Body of pancreas (tissue), 4 donors: ENCODE measurements at regions not wholly inside any gene's neighbourhood (a gene's known extent, or its start where the extent isn't known, plus 50 kb on each side); places are given as distances from the start of the nearest gene placed in this dataset.

Experiments
- ATAC-seq: fragments of 150-250 bp; one replicate; pipeline ENCODE4 v1.9.1; 2016
- DNase-seq, 4 donors: peaks; one replicate each; pipeline ENCODE4 v3.0.0-alpha.2; 2019
- H3K27ac ChIP-seq, 4 donors: fragments of 200-600 bp; sonication (generic); 1 replicate in 3 of 4; 2 replicates in 1 of 4; pipeline versions ENCODE4 v1.5.1 to v1.6.1; 2016 to 2019; ENCODE audit warnings: mild to moderate bottlenecking in 1 of 4, mixed read lengths in 1 of 4, moderate library complexity in 1 of 4
- H3K27me3 ChIP-seq, 2 donors: fragments of 200-600 bp; sonication (generic); one replicate each; pipeline ENCODE4 v1.6.0; 2016; ENCODE audit warnings: mild to moderate bottlenecking in 1 of 2
- H3K36me3 ChIP-seq, 2 donors: fragments of 200-600 bp; sonication (generic); replicated peaks in 1 of 2; 2 replicates each; pipeline ENCODE4 v1.5.1; 2016; ENCODE audit warnings: low read depth in 2 of 2; ENCODE audit not compliant: insufficient read depth in 1 of 2
- H3K4me1 ChIP-seq: fragments of 200-600 bp; sonication (generic); one replicate; pipeline ENCODE4 v1.6.0; 2016
- H3K4me3 ChIP-seq, 2 donors: fragments of 200-600 bp; sonication (generic); 1 replicate in 1 of 2; 2 replicates in 1 of 2; pipeline ENCODE4 v1.5.1; 2016 to 2019
- H3K9me3 ChIP-seq, 3 donors: fragments of 200-600 bp; sonication (generic); 1 replicate in 2 of 3; 2 replicates in 1 of 3; pipeline ENCODE4 v1.5.1; 2016
- POLR2A ChIP-seq, 3 donors: fragments of 450-650 bp; IDR thresholded peaks; one replicate each; pipeline ENCODE4 v1.6.1; 2016; ENCODE audit warnings: antibody characterized with exemption in 3 of 3, mild to moderate bottlenecking in 2 of 3
- WGBS, 2 donors: methylation state at CpG; one replicate each; pipeline ENCODE4 v1.1.5; 2017; 5-methylcytosine and 5-hydroxymethylcytosine counted together
- intact Hi-C: fragments of 100-400 bp; cut with DNase I; formaldehyde crosslinking; loops from one replicate; pipeline ENCODE4 v1.15.1; 2023
- TF ChIP-seq, protein P1 (sequence below), 7 experiments: fragments of 450-650 bp in 4 of 7; fragments of 200-600 bp in 3 of 7; sonication (generic) in 3 of 7; IDR thresholded peaks; one replicate each; pipeline ENCODE4 v1.5.1; 2016 to 2019; ENCODE audit warnings: antibody characterized with exemption in 7 of 7

DNA sequence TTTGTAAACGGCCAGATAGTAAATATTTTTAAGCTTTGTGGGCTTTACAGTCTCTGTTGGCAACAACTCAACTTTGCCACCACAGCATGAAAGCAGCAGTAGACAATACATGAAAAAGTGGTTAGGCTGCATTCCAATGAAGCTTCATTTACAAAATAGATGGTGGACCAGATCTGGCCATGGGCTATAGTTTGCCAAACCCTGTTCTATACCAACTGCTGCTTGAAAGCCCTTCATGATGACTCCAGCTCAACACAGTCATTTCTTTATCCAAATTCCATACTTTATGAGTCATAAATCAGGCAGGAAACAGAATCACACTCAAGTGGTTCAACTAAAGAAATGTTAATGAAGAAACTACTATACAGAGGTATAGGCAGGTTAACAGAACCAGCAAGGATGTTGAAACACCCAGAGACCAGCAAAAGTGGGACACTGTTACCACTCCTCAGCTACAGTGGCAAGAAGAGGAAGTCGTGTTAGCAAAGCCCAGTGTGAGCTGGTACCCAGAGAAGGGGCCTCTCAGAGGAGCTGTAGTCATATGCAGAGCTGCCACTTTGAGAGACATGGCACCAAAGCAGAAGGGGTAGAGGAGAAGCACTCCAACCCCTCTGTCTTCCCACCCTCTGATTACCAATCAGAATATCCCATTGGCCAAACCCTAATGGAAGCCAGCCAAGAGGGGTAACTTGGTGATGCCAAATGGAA lies 72.5 kb downstream of the PRLHR start:
- no peaks in the 10 kb centered on the region for H3K27me3 ChIP-seq
- intact Hi-C loops: no loop called here
- H3K36me3 ChIP-seq: no peaks in the 10 kb centered on the region
- TF ChIP-seq, protein P1, sequence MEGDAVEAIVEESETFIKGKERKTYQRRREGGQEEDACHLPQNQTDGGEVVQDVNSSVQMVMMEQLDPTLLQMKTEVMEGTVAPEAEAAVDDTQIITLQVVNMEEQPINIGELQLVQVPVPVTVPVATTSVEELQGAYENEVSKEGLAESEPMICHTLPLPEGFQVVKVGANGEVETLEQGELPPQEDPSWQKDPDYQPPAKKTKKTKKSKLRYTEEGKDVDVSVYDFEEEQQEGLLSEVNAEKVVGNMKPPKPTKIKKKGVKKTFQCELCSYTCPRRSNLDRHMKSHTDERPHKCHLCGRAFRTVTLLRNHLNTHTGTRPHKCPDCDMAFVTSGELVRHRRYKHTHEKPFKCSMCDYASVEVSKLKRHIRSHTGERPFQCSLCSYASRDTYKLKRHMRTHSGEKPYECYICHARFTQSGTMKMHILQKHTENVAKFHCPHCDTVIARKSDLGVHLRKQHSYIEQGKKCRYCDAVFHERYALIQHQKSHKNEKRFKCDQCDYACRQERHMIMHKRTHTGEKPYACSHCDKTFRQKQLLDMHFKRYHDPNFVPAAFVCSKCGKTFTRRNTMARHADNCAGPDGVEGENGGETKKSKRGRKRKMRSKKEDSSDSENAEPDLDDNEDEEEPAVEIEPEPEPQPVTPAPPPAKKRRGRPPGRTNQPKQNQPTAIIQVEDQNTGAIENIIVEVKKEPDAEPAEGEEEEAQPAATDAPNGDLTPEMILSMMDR (IDR thresholded peaks at IDR 0.05): no peak
- no peak for TF ChIP-seq POLR2A (IDR thresholded peaks at IDR 0.05)
- H3K4me1 ChIP-seq: no peaks in the 10 kb centered on the region
- 22 to 29% methylated on average over 2 of the region's 2 CpGs for WGBS, 2 donors
- no peak overlapping the region for H3K27ac ChIP-seq
- H3K9me3 ChIP-seq: no peaks in the 10 kb centered on the region
- ATAC-seq (no peak), DNase-seq (no peak)
- H3K4me3 ChIP-seq: no peak overlapping the region

DNA sequence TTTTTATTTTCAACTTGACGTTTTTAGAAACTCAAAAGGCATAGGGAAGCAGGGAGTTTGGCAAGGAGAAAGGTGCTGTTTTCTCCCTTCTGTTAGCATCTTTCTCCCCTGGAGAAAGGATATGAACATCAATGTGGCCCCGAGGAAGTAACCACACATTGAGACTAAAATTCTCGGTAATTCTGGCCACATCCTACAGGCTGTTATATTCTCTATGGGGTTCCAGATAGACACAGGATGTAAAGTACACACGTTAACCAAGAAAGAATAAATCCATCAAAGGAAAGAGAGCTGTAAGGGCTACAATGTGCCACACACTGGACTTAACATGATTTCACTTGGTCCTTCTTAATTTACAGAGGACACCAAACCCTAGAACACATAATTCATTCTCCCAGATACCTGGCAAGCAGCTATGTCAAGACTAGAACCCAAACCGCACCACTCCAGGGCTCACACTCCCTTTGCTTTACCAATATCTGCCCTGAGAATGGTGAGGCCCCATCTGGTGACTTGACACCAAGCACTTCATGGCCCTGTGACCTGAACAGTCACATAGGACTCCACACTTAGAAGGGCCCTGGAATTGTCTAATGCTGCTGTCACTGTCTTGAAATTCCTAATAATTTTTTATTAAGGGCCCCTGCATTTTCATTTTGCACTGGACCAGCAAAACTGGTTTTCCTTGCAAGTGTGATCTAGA lies 73.9 kb downstream of the PRLHR start:
- DNase-seq (no peak), ATAC-seq (no peak)
- Histone ChIP-seq H3K27ac (no peak overlapping the region), H3K27me3 (no peaks in the 10 kb centered on the region), H3K9me3 (no peaks in the 10 kb centered on the region), H3K36me3 (no peaks in the 10 kb centered on the region), H3K4me1 (no peaks in the 10 kb centered on the region), H3K4me3 (no peak overlapping the region)
- TF ChIP-seq POLR2A (IDR thresholded peaks at IDR 0.05): no peak
- TF ChIP-seq, protein P1 (IDR thresholded peaks at IDR 0.05): no peak
- WGBS, 2 donors: 65 to 77% methylated on average over 5 of the region's 5 CpGs
- intact Hi-C loops: no loop called here

DNA sequence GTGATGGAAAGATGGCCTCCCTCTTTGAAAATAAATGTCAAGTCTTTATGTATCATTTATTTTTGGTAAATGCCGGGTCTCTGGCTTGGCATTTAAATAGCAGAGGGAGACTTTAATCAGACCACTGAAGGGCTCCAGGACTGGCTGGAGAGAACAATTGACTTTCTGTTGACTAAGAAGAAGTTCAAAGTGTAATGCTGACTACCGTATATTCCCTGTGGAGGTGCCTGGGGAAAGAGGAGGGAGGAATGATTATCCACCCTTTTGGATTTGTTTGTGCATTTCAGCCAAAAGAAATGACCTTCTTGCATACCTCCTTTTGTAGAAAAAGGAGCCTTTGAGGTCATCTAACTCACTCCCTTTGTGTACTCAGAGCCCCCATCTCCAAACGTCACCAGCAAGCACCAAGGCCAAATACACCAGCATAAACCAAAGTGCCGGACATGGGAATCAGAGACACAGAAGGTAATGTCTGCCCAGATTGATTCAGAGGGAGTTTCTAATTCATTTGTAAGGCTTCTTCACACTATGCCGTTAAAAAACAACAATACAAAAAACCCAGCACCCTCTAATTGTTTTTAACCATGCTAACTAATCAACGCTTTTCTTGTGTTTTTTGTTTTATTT lies 75.2 kb downstream of the PRLHR start:
- no peaks in the 10 kb centered on the region for H3K9me3 ChIP-seq
- intact Hi-C loops: no loop called here
- WGBS, 2 donors: 70 to 74% methylated on average over 6 of the region's 6 CpGs
- no peak overlapping the region for H3K4me3 ChIP-seq
- H3K27me3 ChIP-seq: no peaks in the 10 kb centered on the region
- DNase-seq (no peak), ATAC-seq (no peak)
- no peak overlapping the region for H3K27ac ChIP-seq
- H3K4me1 ChIP-seq: no peaks in the 10 kb centered on the region
- H3K36me3 ChIP-seq: no peaks in the 10 kb centered on the region
- TF ChIP-seq, protein P1 (IDR thresholded peaks at IDR 0.05): no peak
- no peak for TF ChIP-seq POLR2A (IDR thresholded peaks at IDR 0.05)

DNA sequence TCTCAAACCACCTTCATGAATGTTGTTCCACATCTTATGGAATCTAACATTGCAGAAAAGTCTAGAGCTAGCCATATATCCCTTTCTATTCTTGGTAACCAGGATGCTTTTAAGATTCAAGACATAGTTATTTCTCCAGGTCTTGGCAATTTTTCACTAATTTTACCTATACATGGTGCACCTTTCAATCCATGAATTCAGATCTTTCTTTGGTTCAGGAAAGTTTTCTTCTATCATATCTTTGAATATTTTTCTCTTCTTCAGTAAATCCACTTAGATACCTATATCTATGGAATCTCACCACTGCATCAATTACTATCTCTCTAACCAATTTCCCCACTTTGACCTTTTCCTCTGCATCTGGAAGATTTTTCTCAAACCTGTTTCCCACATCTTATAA lies 77.4 kb downstream of the PRLHR start:
- no peak for ATAC-seq
- intact Hi-C loops: no loop called here
- TF ChIP-seq POLR2A (IDR thresholded peaks at IDR 0.05): no peak
- TF ChIP-seq, protein P1 (IDR thresholded peaks at IDR 0.05): no peak
- Histone ChIP-seq H3K9me3 (no peaks in the 10 kb centered on the region), H3K4me3 (no peak overlapping the region), H3K27me3 (no peaks in the 10 kb centered on the region), H3K4me1 (no peaks in the 10 kb centered on the region), H3K36me3 (no peaks in the 10 kb centered on the region), H3K27ac (no peak overlapping the region)
- DNase-seq: no peak
